ENCODE measurements at regions not wholly inside any gene's neighbourhood (a gene's known extent, or its start where the extent isn't known, plus 50 kb on each side); places are given as distances from the start of the nearest gene placed in this dataset.

DNA sequence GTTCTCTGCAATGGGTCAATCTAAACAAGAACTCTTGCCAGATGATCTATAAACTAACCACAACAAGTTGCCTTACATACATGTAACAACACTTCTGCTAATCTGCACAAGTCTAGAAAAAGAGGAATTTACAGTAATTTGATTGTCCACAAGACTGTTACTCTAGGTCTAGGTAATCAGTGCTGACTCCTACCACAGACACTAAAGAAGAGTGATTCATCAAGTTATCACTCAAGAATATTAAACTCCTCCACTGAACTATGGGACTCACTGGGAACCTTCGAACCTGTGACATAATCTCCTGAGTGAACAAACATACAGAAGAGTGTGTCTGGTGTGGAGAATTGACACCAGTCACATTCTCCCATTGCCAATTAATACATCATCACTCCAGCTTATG lies 138.3 kb downstream of the ANXA2 start:
- no peak for TF ChIP-seq EZH2phosphoT487 (IDR thresholded peaks at IDR 0.05; ENCODE audit: borderline replicate concordance)
- TF ChIP-seq, protein P1, sequence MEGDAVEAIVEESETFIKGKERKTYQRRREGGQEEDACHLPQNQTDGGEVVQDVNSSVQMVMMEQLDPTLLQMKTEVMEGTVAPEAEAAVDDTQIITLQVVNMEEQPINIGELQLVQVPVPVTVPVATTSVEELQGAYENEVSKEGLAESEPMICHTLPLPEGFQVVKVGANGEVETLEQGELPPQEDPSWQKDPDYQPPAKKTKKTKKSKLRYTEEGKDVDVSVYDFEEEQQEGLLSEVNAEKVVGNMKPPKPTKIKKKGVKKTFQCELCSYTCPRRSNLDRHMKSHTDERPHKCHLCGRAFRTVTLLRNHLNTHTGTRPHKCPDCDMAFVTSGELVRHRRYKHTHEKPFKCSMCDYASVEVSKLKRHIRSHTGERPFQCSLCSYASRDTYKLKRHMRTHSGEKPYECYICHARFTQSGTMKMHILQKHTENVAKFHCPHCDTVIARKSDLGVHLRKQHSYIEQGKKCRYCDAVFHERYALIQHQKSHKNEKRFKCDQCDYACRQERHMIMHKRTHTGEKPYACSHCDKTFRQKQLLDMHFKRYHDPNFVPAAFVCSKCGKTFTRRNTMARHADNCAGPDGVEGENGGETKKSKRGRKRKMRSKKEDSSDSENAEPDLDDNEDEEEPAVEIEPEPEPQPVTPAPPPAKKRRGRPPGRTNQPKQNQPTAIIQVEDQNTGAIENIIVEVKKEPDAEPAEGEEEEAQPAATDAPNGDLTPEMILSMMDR (conservative IDR thresholded peaks at IDR 0.05; ENCODE audit: low read length), result no peak

Data from Loucy (cell line).